ENCODE measurements at regions not wholly inside any gene's neighbourhood (a gene's known extent, or its start where the extent isn't known, plus 50 kb on each side); places are given as distances from the start of the nearest gene placed in this dataset.

GRCh38 chr5:113652161-113652560, 138.7 kb downstream of the YTHDC2 start:
- no peak for DNase-seq (ENCODE audit: extremely low read depth in 1 of 11, low read depth in 9 of 11, low spot score in 4 of 11)

- no peak for DNase-seq (ENCODE audit: extremely low read depth in 1 of 11, low read depth in 9 of 11, low spot score in 4 of 11)
Measured at GRCh38 chr5:113654828-113655227, 141.3 kb downstream of the YTHDC2 start.

- no peak for DNase-seq (ENCODE audit: extremely low read depth in 1 of 11, low read depth in 9 of 11, low spot score in 4 of 11)
Measured at GRCh38 chr5:113660206-113660605, 146.7 kb downstream of the YTHDC2 start.

- no peak for DNase-seq (ENCODE audit: extremely low read depth in 1 of 11, low read depth in 9 of 11, low spot score in 4 of 11)
Measured at GRCh38 chr5:113660706-113661250, 147.3 kb downstream of the YTHDC2 start.

- no peak for DNase-seq (ENCODE audit: extremely low read depth in 1 of 11, low read depth in 9 of 11, low spot score in 4 of 11)
Measured at GRCh38 chr5:113663879-113664541, 150.5 kb downstream of the YTHDC2 start.

- DNase-seq (ENCODE audit: extremely low read depth in 1 of 11, low read depth in 9 of 11, low spot score in 4 of 11) = no peak
Measured at GRCh38 chr5:113673041-113673440, 159.5 kb downstream of the YTHDC2 start.

GRCh38 chr5:113675166-113675565, 161.7 kb downstream of the YTHDC2 start:
- no peak for DNase-seq (ENCODE audit: extremely low read depth in 1 of 11, low read depth in 9 of 11, low spot score in 4 of 11)

GRCh38 chr5:113678202-113678601, 164.7 kb downstream of the YTHDC2 start:
- DNase-seq (ENCODE audit: extremely low read depth in 1 of 11, low read depth in 9 of 11, low spot score in 4 of 11) = no peak

GRCh38 chr5:113678924-113679575, 165.6 kb downstream of the YTHDC2 start:
- DNase-seq (ENCODE audit: extremely low read depth in 1 of 11, low read depth in 9 of 11, low spot score in 4 of 11) = peak in 3 of 11 donors; percentile 44 to 60 (median 57)

- DNase-seq (ENCODE audit: extremely low read depth in 1 of 11, low read depth in 9 of 11, low spot score in 4 of 11) = no peak
Measured at GRCh38 chr5:113680534-113680933, 167.0 kb downstream of the YTHDC2 start.

GRCh38 chr5:113682497-113683136, 169.1 kb downstream of the YTHDC2 start:
- no peak for DNase-seq (ENCODE audit: extremely low read depth in 1 of 11, low read depth in 9 of 11, low spot score in 4 of 11)

GRCh38 chr5:113683211-113683610, 169.7 kb downstream of the YTHDC2 start:
- no peak for DNase-seq (ENCODE audit: extremely low read depth in 1 of 11, low read depth in 9 of 11, low spot score in 4 of 11)

GRCh38 chr5:113686599-113686998, 173.1 kb downstream of the YTHDC2 start:
- no peak for DNase-seq (ENCODE audit: extremely low read depth in 1 of 11, low read depth in 9 of 11, low spot score in 4 of 11)

GRCh38 chr5:113689647-113690046, 176.2 kb downstream of the YTHDC2 start:
- peak in 4 of 11 donors; percentile 29 to 68 (median 53) for DNase-seq (ENCODE audit: extremely low read depth in 1 of 11, low read depth in 9 of 11, low spot score in 4 of 11)

- DNase-seq (ENCODE audit: extremely low read depth in 1 of 11, low read depth in 9 of 11, low spot score in 4 of 11) = no peak
Measured at GRCh38 chr5:113692466-113692865, 179.0 kb downstream of the YTHDC2 start.

GRCh38 chr5:113692891-113693457, 179.5 kb downstream of the YTHDC2 start:
- DNase-seq (ENCODE audit: extremely low read depth in 1 of 11, low read depth in 9 of 11, low spot score in 4 of 11) = no peak

- no peak for DNase-seq (ENCODE audit: extremely low read depth in 1 of 11, low read depth in 9 of 11, low spot score in 4 of 11)
Measured at GRCh38 chr5:113693701-113694100, 180.2 kb downstream of the YTHDC2 start.

GRCh38 chr5:113694576-113694975, 181.1 kb downstream of the YTHDC2 start:
- no peak for DNase-seq (ENCODE audit: extremely low read depth in 1 of 11, low read depth in 9 of 11, low spot score in 4 of 11)

GRCh38 chr5:113703266-113703665, 189.8 kb downstream of the YTHDC2 start:
- no peak for DNase-seq (ENCODE audit: extremely low read depth in 1 of 11, low read depth in 9 of 11, low spot score in 4 of 11)

GRCh38 chr5:113705657-113706056, 192.2 kb downstream of the YTHDC2 start:
- DNase-seq (ENCODE audit: extremely low read depth in 1 of 11, low read depth in 9 of 11, low spot score in 4 of 11) = no peak

All from renal cortex interstitium (tissue), 11 donors.